Fibroblast of skin of back (primary cell): ENCODE measurements at regions not wholly inside any gene's neighbourhood (a gene's known extent, or its start where the extent isn't known, plus 50 kb on each side); places are given as distances from the start of the nearest gene placed in this dataset.

Source experiments
- DNase-seq: peaks from one replicate; pipeline ENCODE4 v3.0.0-alpha.2; 2013

DNA sequence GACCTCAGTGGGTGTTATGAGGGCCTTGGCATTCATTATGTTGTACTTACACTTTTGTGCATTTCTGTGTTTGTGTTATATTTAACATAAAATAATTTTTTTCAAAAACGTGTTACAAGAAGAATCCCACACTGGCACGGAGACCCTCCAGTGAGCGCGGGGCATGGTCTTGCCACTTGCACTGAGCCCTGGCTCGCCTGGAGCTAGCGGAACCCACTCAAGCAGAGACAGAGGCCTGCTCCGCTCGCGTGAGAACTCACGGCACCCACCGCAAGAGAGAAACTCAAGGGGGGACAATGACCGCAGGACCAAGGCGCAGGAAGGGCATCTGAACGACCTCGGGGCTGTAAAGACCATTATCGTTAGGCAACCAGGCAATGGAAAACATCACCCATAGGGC, 248.0 kb upstream of the SOX11 start:
- DNase-seq, result no peak

DNA sequence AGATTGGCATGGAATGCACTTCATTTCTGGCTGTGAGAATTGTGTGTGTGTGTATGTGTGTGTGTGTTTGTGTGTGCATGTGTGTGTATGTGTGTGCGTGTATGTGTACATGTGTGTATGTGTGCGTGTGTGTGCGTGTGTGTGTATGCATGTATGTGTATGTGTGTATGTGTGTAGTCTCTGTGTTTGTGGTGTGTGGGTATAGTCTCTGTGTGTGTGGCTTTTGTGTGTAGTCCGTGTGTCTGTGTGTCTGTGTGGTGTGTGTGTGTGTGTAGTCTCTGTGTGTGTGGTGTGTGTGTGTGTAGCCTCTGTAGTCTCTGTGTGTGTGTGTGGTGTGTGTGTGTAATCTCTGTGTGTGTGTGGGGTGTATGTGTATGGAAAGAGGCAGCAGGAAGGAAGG, 247.3 kb upstream of the SOX11 start:
- DNase-seq, result no peak

DNA sequence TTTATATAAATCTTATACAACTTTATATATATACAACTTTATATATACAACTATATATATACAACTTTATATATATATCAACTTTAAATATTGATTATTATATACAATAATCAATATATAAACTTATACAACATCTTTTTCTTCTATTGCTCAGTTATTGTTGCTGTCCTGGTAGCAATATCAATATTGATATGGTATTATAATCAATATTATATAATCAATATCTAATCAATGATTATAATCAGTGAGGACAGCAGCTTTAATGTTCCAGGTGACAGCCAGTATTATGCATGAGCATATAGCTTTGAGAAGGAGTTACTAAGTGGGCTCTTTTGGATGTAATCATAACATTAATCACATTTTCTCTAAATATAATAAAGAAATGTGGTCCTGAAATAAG, 242.3 kb upstream of the SOX11 start:
- DNase-seq, result no peak

DNA sequence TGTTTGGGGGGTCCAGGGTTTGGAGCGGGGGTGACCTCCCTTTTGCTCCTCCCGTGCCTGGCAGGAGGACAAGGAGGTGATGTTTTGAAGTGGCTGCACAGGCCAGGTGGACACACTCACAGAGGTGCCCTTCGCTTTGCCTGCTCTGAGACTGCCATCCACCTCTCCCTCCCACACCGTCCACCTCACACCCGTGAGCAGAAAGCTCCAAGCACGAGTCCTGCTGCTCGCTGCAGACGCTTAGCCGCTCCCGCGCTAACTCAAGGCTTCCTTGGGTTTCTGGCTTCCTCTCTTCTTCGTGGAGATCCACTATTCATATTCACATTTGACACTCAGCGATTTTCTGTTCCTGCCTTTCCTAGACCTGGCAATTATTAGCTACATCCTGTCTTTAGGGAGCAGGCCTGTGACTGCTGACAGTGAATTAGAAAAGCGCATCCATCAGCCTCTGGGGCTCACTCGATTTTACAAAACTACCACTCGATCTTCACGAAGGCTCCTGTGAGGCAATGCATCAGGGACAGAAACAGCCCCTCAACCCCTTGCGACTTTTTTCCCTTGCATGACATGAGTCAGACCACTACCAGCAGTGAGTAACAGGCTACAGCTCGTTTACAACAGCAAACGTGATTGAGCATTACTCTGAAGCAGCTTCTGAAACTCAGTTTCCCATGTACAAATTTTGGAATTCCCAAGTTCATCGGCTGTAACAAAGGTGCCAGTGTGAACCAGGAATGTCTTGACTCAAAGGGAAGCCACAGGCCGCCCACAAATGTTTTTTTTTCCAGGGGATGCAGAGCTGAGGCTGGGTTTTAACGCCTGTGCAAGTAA, 238.7 kb upstream of the SOX11 start:
- peak; percentile 44 for DNase-seq

DNA sequence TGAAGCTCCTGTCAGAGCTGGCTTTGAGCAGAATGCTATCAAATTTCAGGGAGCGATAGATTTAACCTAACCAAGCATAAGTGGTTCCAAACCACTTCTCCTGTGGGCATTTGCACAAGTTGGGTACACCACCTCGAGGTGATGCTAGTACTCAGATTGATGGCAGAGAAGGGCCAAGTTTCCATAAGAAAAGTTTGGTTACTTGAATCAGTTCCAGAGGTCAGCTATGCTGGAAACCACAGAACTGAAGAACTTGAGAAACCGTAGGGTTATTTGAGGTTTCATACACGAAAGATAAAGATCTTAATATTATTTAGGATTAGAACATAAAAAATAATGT, 238.2 kb upstream of the SOX11 start:
- DNase-seq, result no peak

DNA sequence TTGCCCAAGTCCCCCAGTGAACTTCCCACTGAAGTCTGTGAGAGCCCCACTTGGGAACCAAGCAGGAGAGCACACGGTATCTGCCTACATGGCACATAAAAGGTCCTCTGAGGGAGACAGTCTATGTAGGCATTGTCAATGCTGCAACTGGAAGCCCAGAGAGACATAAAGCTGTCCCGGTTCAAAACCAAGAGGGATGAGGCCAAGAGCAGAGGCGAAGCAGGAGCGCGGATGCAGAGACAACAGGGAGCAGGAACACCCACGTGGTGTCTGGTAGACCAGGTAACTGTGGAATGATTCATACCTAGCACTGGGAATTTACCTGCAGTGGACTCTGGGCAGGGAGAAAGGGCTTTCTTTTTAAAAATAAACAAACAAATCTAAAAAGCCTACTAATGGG, 233.1 kb upstream of the SOX11 start:
- no peak for DNase-seq

DNA sequence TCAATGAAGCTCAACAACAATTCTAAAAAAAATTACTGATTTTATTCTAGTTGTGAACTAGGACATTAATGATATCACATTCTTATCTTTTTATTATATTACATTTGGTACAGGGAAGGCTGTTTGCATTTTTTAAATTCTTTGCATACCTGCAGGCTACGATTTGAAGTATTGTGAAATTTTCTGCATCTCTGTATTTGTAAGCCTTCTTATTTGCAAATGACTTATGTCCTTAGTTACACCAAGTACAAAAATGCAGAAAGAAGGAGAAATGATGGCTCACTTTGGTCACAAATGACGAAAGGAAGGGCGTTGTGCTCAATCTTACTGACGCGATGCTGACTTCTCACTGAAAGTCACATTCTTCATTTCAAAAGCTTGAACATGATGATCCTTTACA, 227.5 kb upstream of the SOX11 start:
- DNase-seq, result no peak

DNA sequence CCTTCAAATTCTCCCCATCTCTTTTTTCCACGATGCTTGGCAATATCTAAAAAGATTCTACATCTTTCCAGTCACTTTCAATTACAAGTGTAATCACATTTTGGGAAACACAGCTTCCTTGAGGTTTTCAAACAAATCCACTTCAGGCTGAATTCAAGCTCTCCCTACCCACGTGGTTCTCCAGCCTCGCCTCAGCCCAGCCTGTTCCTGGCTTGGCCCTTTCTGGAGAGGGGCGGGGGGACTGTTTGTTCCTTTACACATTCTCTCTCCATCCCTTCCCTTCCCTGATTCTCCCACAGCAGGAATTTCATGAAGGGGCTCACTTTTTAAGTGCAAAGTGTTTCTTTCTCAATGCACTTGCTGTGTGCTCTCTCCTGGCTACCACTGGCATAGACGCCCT, 226.3 kb upstream of the SOX11 start:
- no peak for DNase-seq

DNA sequence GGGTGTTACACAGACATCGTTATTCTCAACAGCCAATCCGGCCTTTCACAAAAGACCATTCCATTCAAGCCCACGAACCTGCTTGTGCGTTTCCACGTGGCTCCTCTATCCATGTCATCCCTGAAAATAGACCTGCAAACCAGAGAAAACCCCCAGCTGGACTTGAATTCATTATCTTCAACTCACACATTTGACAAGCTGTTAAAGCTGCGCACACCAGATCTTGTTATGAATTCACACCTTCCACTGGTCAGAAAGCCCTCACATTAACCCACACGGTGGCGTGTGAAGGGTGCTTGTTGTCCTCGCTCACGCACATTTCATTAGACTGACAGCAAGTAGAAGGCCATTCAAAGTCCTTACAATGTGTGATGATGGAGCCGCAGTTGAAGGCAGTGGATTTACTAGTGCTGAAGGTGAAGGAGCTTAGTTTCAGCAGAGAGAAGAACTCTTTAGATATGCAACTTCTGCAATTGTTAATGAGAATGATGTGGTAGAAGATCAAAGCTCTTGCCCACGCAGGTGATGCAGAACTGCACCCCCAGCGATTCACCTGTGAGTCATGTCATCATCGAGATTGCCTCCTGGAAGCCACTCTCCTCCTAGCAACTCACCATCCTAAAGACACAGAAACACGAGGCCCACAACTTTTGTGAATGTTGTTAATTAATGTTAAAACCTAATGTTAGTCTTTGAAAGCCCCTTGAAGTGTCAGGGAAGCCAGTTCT, 224.8 kb upstream of the SOX11 start:
- no peak for DNase-seq

DNA sequence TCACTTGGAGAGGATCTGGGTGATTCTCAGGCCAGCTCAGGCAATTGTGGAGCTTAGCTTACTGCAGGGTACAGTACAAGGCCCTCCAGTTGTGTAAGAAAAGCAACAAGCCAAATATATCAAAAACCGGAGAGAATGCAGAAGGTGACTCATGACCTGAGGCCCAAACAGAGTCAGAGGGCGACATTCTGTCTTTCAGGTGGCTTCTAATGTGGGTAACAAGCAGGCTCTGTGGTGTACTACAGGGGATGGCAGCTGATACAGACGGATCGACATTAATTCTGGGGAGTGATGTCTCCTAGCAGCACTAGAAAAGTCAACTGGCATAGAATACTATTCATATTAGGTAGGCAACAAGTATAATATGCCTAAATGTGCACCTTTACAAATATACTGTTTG, 219.5 kb upstream of the SOX11 start:
- no peak for DNase-seq

DNA sequence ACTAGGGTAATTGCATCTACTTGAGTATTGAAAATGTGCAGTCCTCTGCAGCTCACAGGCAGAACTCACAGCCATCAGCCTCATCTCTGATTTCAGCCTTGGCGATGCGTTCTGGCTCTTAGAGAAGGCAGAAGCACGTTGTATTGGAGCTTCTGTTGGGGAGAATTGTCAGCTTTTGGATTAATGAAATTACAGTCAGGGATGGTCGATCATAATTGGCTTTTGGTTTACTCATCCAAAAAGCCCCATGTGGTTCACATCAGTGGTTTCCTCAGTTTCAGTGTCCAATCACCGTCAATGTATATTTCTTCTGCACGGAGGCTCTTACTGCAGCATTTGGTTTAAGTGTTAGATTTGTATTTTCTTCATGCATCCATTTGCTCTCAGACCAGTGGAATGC, 218.5 kb upstream of the SOX11 start:
- no peak for DNase-seq

DNA sequence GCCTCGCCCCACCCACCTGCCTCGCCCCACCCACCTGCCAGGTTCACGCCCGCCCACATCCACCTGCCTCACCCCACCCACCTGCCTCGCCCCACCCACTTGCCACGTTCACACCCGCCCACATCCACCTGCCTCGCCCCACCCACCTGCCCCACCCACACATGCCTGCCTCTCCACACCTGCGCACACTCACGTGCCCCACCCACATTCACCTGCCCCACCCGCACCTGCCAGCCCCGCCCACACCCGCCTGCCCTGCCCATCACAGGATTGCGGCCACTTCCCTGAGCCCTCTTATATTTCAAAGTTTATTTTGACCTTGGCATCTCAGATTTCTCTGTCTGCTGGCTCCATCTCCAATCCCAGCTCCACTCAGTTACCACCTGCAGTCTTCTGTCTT, 217.5 kb upstream of the SOX11 start:
- no peak for DNase-seq

DNA sequence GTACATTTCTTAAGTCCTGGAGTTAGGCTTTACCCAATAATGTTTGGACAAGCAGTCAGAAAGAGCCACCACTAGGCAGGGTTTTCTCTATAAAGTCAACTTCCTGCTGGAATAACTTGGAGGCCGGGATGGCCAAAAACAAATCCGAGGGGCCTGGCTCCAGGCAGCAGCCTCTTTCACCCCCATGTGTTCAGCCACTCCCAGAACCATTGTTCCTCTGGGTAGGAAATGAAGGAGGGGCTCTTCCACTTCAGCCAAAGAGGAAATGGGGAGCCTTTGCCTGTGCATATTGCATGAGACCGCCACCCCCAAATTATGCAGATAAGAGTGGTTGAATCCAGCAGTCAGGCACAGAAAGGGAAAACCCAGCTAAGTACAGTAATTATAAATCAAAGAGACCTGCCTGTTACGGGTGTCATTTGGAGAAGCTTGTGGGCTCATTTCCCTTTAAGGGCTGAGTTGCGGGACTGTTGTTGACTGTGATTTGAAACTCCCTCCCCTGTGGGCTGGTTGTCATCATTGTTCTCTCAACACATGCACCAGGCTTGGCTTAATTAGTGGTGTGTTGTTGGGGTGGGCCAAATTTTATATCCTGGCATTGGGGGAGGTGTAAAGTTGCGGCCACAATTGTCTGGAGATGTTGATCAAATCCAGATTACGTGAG, 212.8 kb upstream of the SOX11 start:
- no peak for DNase-seq

DNA sequence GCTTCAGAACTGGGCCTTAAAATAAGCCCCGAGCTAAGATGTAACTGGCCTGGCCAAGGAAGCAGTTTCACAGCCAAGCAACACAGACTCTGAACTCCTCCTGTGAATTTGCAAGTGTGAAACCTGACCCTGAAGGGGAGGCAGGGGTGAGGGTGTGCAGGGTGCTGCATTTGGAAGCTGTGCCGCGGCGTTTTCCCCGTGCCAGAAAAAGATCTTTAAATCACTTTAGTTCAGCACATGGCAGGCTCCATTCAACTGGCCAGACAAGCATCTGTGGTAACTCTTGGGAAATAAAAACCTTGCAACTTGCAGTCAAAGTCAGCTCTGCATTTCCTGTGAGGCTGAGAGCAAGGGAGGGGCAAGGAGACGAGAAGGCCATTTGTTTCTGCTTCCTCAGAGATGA, 209.3 kb upstream of the SOX11 start:
- DNase-seq, result peak; percentile 5

DNA sequence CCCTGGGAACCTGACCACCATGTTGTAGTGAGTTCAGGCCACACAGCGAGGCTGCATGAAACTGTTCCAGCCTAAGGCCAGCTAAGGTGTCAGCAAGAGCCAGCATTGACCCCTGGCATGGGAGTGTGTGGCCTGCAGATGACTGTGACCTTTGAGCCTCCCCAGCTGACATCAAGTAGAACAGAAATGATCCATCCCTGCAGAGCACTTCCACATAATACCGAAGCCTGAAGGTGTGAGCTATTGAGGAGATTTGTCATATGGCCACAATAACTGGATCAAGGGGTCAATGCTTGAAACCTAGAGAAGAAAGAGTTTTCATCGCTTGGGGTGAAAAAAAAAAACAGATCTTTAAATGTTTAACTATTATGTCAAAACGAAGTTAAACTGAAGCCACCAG, 207.3 kb upstream of the SOX11 start:
- no peak for DNase-seq

DNA sequence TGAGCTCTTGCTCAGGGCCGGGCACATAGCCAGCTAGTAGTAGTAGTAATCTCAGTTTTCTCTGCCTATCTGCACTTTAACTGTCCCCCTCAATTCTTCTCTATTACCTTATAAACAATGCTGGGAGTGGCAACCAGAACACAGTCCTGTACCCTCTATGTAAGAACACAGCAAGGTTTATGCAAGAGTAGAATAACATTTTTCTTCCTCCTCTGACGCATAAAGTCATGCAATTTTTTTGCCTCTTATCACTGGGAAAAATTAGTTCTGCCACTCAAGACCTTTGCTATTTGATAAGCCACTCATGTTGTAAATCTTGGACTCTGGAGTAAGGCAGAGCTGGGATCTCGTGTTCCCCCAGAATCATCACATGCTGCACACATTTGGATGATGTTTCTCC, 200.7 kb upstream of the SOX11 start:
- no peak for DNase-seq

DNA sequence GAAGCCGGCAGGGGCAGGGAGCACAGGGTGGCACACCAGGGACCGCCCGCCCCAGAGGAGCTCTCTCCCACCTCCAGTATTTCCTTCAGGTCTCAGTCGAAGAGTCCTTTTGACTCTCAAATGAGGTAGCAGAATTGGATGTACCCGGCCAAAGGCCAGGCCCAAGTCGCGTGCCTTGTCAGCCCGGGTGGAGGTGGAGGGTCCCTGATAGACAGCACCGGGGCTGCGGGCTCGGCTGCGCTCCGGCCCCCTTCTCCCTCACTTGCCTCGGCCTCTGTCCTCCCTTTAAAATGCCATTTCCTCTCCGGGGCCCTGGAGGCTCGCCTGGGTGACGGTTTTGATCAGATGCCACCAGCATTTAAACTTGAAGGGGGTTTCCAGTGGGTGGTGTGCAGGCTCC, 198.9 kb upstream of the SOX11 start:
- no peak for DNase-seq

DNA sequence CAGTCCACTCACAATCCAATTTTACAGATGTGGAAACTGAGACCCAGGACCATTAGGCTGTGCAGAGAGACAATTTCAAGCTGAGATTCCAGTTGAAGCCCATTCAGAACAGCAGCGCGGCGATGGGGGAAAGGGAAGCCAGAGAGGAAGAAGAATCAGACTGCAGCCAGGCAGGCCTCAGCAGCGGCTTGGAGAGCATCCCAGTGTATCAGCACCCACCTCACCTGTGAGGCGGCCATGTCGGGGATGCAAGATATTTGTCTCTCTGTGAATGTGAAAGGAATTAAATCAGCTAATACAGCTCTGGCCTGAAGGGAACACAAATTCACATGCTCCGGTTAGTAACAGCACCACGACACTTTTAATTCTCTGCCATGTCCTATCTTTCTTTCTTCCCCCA, 198.0 kb upstream of the SOX11 start:
- no peak for DNase-seq

DNA sequence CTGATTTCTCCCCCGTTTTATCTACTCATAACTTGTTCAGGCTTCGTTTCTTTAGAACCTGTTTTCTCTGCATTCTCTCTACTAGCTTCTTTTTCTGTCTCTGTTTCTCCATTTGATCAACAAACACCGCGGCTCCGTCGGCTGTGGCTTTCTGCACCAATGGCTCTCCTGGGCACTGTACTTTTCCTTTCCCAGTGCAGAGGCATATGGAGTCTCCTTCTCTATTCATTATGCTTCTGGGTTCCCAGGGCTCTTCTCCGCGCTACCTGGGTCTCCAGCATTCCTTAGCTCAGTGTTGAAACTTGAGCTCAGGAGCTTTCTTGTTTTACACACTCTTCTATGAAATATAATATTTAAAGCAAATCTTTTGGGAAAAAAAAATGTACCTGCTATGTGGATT, 196.6 kb upstream of the SOX11 start:
- DNase-seq, result no peak

DNA sequence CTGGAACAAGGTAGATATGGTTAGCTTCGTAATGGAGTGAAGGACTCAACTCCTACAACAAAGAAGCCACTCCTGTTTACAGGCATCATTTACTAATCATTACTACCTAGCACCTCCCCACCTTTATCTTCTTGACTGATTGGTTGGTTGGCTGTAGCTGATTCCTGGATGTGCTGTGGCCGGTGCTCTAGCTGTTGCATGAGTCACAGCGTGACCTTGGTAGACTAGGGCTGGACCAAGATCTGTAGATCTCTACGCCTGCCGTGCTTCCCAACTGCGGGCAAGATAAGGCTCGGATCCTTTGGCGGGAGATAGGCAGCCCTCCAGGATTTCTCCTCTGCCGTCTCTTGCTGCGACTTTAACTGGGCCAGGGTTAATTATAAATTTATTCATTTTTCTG, 194.3 kb upstream of the SOX11 start:
- DNase-seq, result no peak

DNA sequence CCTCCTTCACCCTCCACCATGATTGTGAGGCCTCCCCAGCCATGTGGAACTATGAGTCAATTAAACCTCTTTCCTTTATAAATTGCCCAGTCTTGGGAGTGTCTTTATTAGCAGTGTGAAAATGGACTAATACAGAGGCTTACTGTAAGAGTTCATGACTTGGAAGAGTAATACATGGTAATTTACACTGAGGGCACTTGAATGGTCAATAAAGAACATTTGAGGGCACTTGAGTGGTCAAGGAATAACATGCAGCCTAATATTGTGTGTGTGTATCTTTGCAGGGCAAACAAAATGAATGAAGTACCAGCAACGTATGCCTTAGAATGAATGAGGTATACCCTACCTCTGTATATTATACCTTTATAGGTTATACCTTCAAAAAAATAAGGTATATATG, 190.4 kb upstream of the SOX11 start:
- DNase-seq, result no peak

DNA sequence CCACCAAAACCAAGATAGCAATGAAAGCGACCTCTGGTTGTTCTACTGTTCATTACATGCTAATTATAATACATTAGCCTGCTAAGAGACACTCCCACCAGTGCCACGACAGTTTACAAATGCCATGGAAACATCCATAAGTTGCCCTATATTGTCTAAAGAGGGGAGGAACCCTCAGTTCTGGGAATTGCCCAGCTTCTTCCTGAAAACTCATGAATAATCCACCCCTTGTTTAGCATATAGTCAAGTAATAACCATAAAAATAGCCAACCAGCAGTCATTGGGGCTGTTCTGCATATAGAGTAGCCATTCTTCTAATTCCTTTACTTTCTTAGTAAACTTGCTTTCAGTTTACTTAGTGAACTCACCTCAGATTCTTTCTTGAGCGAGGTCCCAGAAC, 189.8 kb upstream of the SOX11 start:
- DNase-seq, result no peak

DNA sequence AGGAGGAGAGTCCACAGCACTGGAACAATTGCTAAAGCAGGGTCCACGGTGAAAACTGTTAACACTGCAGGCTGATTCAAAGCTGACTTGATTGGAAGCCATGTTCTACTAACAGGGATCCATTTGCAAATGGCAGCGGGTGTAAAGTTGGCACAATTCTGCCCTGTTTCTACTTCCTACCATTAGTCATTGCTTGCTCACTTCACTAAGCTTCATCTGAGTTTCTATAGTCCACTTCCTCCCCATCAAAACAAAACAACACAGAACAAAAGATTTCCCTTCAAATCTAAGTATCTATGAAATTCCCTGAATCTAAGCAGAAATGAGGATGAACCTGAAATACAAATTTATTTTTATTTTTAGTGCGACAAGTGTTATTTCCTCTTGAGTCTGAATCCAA, 187.4 kb upstream of the SOX11 start:
- no peak for DNase-seq

DNA sequence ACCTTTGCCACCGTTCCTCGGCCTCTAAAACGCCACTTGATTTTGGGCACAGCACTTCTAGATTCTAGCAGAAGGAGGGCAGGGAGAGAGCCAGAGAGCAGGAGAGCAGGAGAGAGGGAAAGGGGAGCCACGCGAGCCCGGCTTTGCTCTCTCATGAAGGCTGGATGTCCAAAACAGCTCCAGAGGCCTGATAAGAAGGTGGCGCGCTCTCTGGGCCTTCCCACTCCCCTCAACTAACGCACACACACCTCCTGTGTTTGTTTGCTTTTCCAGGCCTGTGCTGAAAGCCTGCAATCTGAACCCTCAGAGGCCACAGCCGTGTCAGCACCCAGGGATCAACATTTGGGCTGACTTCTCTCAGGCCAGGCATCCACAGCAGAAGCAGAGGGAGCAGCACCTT, 184.8 kb upstream of the SOX11 start:
- no peak for DNase-seq
